GM06990 (cell line): ENCODE measurements at regions not wholly inside any gene's neighbourhood (a gene's known extent, or its start where the extent isn't known, plus 50 kb on each side); places are given as distances from the start of the nearest gene placed in this dataset.

ENCODE experiments used
- DNase-seq: peaks from one replicate; pipeline ENCODE4 v3.0.0-alpha.2; 2011; ENCODE audit not compliant: insufficient read length; ENCODE audit errors: extremely low read depth
- H3K27me3 ChIP-seq: replicated peaks from 2 replicates; pipeline ENCODE4 v1.6.0; 2011; ENCODE audit warnings: low read length; ENCODE audit not compliant: control insufficient read depth, insufficient read depth
- H3K36me3 ChIP-seq: 2 replicates; pipeline ENCODE4 v1.5.1; 2011; ENCODE audit warnings: low read length; ENCODE audit not compliant: control insufficient read depth, insufficient read depth
- H3K4me3 ChIP-seq: replicated peaks from 2 replicates; pipeline ENCODE4 v1.5.1; 2011; ENCODE audit warnings: low read depth, mild to moderate bottlenecking, control low read depth, low read length
- CTCF ChIP-seq: IDR thresholded peaks from 2 replicates; pipeline ENCODE4 v1.5.1; 2011; ENCODE audit warnings: low read length, control low read depth, mild to moderate bottlenecking, inconsistent platforms; ENCODE audit not compliant: insufficient read depth, poor library complexity, severe bottlenecking

GRCh38 chr2:120602251-120602650 lies 133.4 kb upstream of the GLI2 start:
- no peaks in the 10 kb centered on the region; the same call in 1 of the 2 replicates for H3K27me3 ChIP-seq
- no peak overlapping the region for H3K4me3 ChIP-seq
- no peak for DNase-seq
- no peak for TF ChIP-seq CTCF
- no peaks in the 10 kb centered on the region for H3K36me3 ChIP-seq

GRCh38 chr2:120604767-120605166 lies 130.9 kb upstream of the GLI2 start:
- DNase-seq: no peak

GRCh38 chr2:120605231-120605935 lies 130.3 kb upstream of the GLI2 start:
- Histone ChIP-seq H3K36me3 (no peaks in the 10 kb centered on the region), H3K4me3 (no peak overlapping the region), H3K27me3 (no peaks in the 10 kb centered on the region; the same call in 1 of the 2 replicates)
- no peak for DNase-seq
- TF ChIP-seq CTCF: no peak

More at GRCh38 chr2:120604767-120605166, 130.9 kb upstream of the GLI2 start:
- no peaks in the 10 kb centered on the region; the same call in 1 of the 2 replicates for H3K27me3 ChIP-seq
- no peak overlapping the region for H3K4me3 ChIP-seq
- no peaks in the 10 kb centered on the region for H3K36me3 ChIP-seq
- no peak for TF ChIP-seq CTCF

- Histone ChIP-seq H3K36me3 (no peaks in the 10 kb centered on the region), H3K27me3 (no peaks in the 10 kb centered on the region; the same call in 1 of the 2 replicates), H3K4me3 (no peak overlapping the region)
- TF ChIP-seq CTCF: no peak
- DNase-seq: no peak
Measured at GRCh38 chr2:120606280-120606679, 129.4 kb upstream of the GLI2 start.

GRCh38 chr2:120606931-120607330 lies 128.7 kb upstream of the GLI2 start:
- no peak for DNase-seq
- Histone ChIP-seq H3K36me3 (no peaks in the 10 kb centered on the region), H3K27me3 (no peaks in the 10 kb centered on the region; the same call in 1 of the 2 replicates), H3K4me3 (no peak overlapping the region)
- TF ChIP-seq CTCF: no peak
